GM12878 (cell line): ENCODE measurements at regions not wholly inside any gene's neighbourhood (a gene's known extent, or its start where the extent isn't known, plus 50 kb on each side); places are given as distances from the start of the nearest gene placed in this dataset.

ENCODE experiments used
- ATAC-seq: fragments of 200-7000 bp; cut with Tn5 transposase; 3 replicates; pipeline ENCODE4 v1.9.1; 2020; ENCODE audit warnings: mild to moderate bottlenecking, moderate library complexity
- BruUV-seq: library from RNA; stranded (reverse); fragments of 400-500 nt; replicated peaks from 2 replicates; lab custom pipeline; 2021; lab: Mats Ljungman, UMichigan
- CTCF ChIA-PET: fragments of 300-600 bp; sonication (Branson Sonifier 250); formaldehyde crosslinking; extraction: SDS; loops from one replicate; lab custom pipeline; 2021; ENCODE audit warnings: inconsistent platforms; lab: Yijun Ruan, JAX
- POLR2A ChIA-PET: fragments of 350-600 bp; formaldehyde crosslinking; extraction: SDS; loops from one replicate; lab custom pipeline; 2021; ENCODE audit warnings: inconsistent platforms; lab: Charles Lee
- RAD21 ChIA-PET: fragments of 300-600 bp; sonication (Branson Sonifier 250); formaldehyde crosslinking; loops from one replicate; lab custom pipeline; 2023; ENCODE audit warnings: antibody characterized with exemption; ENCODE audit not compliant: unreplicated experiment; lab: Charles Lee
- SMC1A ChIA-PET: fragments of 300-600 bp; sonication (Branson Sonifier 250); formaldehyde crosslinking; loops from one replicate; lab custom pipeline; 2023; ENCODE audit not compliant: unreplicated experiment, uncharacterized antibody; lab: Charles Lee
- DNase-seq: peaks from one replicate; pipeline ENCODE4 v3.0.0-alpha.2; 2011; ENCODE audit warnings: low read depth, low spot score
- FAIRE-seq: peaks from 3 replicates; lab custom pipeline; 2011; peaks lifted over from hg19 to GRCh38; lab: Jason Lieb, UNC
- H2AFZ ChIP-seq: 2 replicates; pipeline ENCODE4 v1.6.0; 2011; ENCODE audit warnings: low read depth, low read length, control low read depth; ENCODE audit not compliant: control insufficient read depth
- H3K27ac ChIP-seq: 2 replicates; pipeline ENCODE4 v1.5.1; 2011; ENCODE audit warnings: control low read depth; ENCODE audit not compliant: control insufficient read depth, insufficient read depth
- H3K27me3 ChIP-seq, 2 experiments: replicated peaks in 1 of 2; 2 replicates each; pipeline versions ENCODE4 v1.6.0 to v1.6.1; 2011; ENCODE audit warnings: low read length in 1 of 2; ENCODE audit not compliant: control insufficient read depth in 2 of 2, insufficient read depth in 2 of 2
- H3K36me3 ChIP-seq, 2 experiments: 2 replicates each; pipeline ENCODE4 v1.5.1; 2011; ENCODE audit warnings: low read length in 1 of 2; ENCODE audit not compliant: control insufficient read depth in 2 of 2, insufficient read depth in 2 of 2
- H3K4me1 ChIP-seq: 2 replicates; pipeline ENCODE4 v1.6.1; 2011; ENCODE audit warnings: mild to moderate bottlenecking, low read length, moderate library complexity, mixed read lengths; ENCODE audit not compliant: control insufficient read depth, insufficient read depth
- H3K4me2 ChIP-seq: 2 replicates; pipeline ENCODE4 v1.6.0; 2011; ENCODE audit warnings: control low read depth; ENCODE audit not compliant: control insufficient read depth, insufficient read depth
- H3K4me3 ChIP-seq: fragments of 200-600 bp; sonication (generic); 2 replicates; pipeline ENCODE4 v1.5.1; 2016
- H3K79me2 ChIP-seq: 2 replicates; pipeline ENCODE4 v1.6.0; 2011; ENCODE audit warnings: low read length; ENCODE audit not compliant: control insufficient read depth, insufficient read depth
- H3K9ac ChIP-seq: 2 replicates; pipeline ENCODE4 v1.8.0; 2011; ENCODE audit warnings: low read length, control low read depth, mixed read lengths; ENCODE audit not compliant: control insufficient read depth, insufficient read depth
- H3K9me3 ChIP-seq: replicated peaks from 3 replicates; pipeline ENCODE4 v1.5.1; 2011; ENCODE audit warnings: mild to moderate bottlenecking, low read length; ENCODE audit not compliant: control insufficient read depth, insufficient read depth
- H4K20me1 ChIP-seq: 2 replicates; pipeline ENCODE4 v1.6.0; 2011; ENCODE audit not compliant: control insufficient read depth, insufficient read depth
- CREM ChIP-seq: IDR thresholded peaks from 2 replicates; pipeline ENCODE4 v1.6.1; 2014; ENCODE audit warnings: antibody characterized with exemption, low read depth
- JUND ChIP-seq: IDR thresholded peaks from 2 replicates; pipeline ENCODE4 v1.6.1; 2012; ENCODE audit warnings: low read depth, mild to moderate bottlenecking, low read length, improper control_type of control experiment, moderate library complexity
- MTA2 ChIP-seq: fragments of 450-650 bp; IDR thresholded peaks from 2 replicates; pipeline ENCODE4 v1.6.1; 2016; ENCODE audit warnings: low read depth, mild to moderate bottlenecking, moderate library complexity
- PAX8 ChIP-seq: fragments of 450-650 bp; IDR thresholded peaks from 2 replicates; pipeline ENCODE4 v1.6.1; 2017; ENCODE audit warnings: mild to moderate bottlenecking, moderate library complexity
- RAD21 ChIP-seq: IDR thresholded peaks from 2 replicates; pipeline ENCODE4 v1.6.1; 2011; ENCODE audit warnings: mild to moderate bottlenecking, low read depth, low read length, moderate library complexity; ENCODE audit not compliant: insufficient read depth
- RAD51 ChIP-seq: fragments of 450-650 bp; IDR thresholded peaks from 2 replicates; pipeline ENCODE4 v1.6.1; 2016; ENCODE audit warnings: moderate library complexity, mild to moderate bottlenecking, inconsistent platforms
- SMARCA5 ChIP-seq: fragments of 450-650 bp; IDR thresholded peaks from 2 replicates; pipeline ENCODE4 v1.6.1; 2017; ENCODE audit warnings: mild to moderate bottlenecking
- SMC3 ChIP-seq: IDR thresholded peaks from 2 replicates; pipeline ENCODE4 v1.6.1; 2011; ENCODE audit warnings: low read length, improper control_type of control experiment, borderline replicate concordance
- ZNF24 ChIP-seq: fragments of 450-650 bp; IDR thresholded peaks from 2 replicates; pipeline ENCODE4 v1.6.1; 2017; ENCODE audit warnings: antibody characterized with exemption, mild to moderate bottlenecking
- ZZZ3 ChIP-seq: IDR thresholded peaks from 2 replicates; pipeline ENCODE4 v1.6.1; 2011; ENCODE audit warnings: low read depth; ENCODE audit not compliant: control insufficient read depth, insufficient read length
- WGBS: methylation state at CpG from one replicate; pipeline ENCODE4 v1.1.6; 2016; ENCODE audit warnings: low lambda C conversion rate; ENCODE audit not compliant: insufficient replicate concordance, insufficient coverage; ENCODE audit errors: missing lambda C conversion rate; 5-methylcytosine and 5-hydroxymethylcytosine counted together
- in situ Hi-C: fragments of 300-500 bp; cut with MboI; formaldehyde crosslinking; loops from 9 replicates; pipeline ENCODE4 v1.14.3; 2018; ENCODE audit warnings: mixed read lengths
- intact Hi-C: fragments of 100-400 bp; cut with micrococcal nuclease; formaldehyde crosslinking; loops from one replicate; pipeline ENCODE4 v1.14.2; 2022; ENCODE audit not compliant: unreplicated experiment
- TF ChIP-seq, protein P1 (sequence below), 3 experiments: IDR thresholded peaks in 2 of 3; conservative IDR thresholded peaks in 1 of 3; 2 replicates each; pipeline ENCODE4 v1.5.1; 2011; ENCODE audit warnings: low read depth in 3 of 3, low read length in 3 of 3, mild to moderate bottlenecking in 3 of 3, control low read depth in 2 of 3, moderate library complexity in 2 of 3, inconsistent platforms in 1 of 3, mixed read lengths in 1 of 3; ENCODE audit not compliant: control insufficient read depth in 2 of 3, insufficient read depth in 1 of 3; ENCODE audit errors: extremely low read depth in 1 of 3
- TF ChIP-seq, protein P2 (sequence below): fragments of 450-650 bp; IDR thresholded peaks from 2 replicates; pipeline ENCODE4 v1.6.1; 2018; ENCODE audit warnings: borderline replicate concordance, mild to moderate bottlenecking; ENCODE audit not compliant: partially characterized antibody

DNA sequence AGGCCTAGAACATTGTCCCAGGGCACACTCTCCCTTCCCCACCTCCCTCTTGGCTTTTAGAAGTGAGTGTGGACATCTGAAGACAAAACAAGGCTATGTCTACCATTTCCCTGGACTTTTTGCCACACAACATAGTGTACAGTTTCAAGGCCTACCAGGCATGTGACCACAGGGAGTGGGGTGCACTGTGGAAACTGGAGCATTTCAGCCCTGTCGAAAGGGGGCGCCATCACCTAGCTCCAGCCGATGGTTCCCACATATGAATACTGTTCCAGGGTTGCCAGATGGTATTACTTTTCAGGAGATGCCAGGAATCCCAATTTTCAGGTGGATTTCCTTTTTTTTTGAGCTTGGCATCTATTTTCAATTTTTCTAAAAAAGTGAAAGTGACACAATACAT is 140.7 kb downstream of the KATNIP start:
- DNase-seq (no peak), FAIRE-seq (no peak), ATAC-seq (peak; percentile 60)
- ChIA-PET POLR2A (no interaction called here), CTCF (interaction anchor here (0.6 to 1.7 kb wide), 9 partner anchors 9 to 380 kb away, joined by 3 to 8 read pairs (median 4); no protein-coding TSS in a partner anchor), RAD21 (interaction anchor here (1.0 kb wide), 1 partner anchor 380 kb away, joined by 4 read pairs; no protein-coding TSS in a partner anchor), SMC1A (no interaction called here)
- 37% methylated on average over 3 of the region's 3 CpGs for WGBS
- no peaks in the 10 kb centered on the region for H3K79me2 ChIP-seq
- intact Hi-C loops = no loop called here
- TF ChIP-seq RAD21 = peak; percentile 49; the same call in 1 of the 2 replicates
- TF ChIP-seq SMARCA5 = no peak
- TF ChIP-seq MTA2 = no peak
- TF ChIP-seq, protein P1, sequence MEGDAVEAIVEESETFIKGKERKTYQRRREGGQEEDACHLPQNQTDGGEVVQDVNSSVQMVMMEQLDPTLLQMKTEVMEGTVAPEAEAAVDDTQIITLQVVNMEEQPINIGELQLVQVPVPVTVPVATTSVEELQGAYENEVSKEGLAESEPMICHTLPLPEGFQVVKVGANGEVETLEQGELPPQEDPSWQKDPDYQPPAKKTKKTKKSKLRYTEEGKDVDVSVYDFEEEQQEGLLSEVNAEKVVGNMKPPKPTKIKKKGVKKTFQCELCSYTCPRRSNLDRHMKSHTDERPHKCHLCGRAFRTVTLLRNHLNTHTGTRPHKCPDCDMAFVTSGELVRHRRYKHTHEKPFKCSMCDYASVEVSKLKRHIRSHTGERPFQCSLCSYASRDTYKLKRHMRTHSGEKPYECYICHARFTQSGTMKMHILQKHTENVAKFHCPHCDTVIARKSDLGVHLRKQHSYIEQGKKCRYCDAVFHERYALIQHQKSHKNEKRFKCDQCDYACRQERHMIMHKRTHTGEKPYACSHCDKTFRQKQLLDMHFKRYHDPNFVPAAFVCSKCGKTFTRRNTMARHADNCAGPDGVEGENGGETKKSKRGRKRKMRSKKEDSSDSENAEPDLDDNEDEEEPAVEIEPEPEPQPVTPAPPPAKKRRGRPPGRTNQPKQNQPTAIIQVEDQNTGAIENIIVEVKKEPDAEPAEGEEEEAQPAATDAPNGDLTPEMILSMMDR (IDR thresholded peaks at IDR 0.05 in 2 of 3, conservative IDR thresholded peaks at IDR 0.05 in 1 of 3; ENCODE audit: control insufficient read depth in 2 of 3, extremely low read depth in 1 of 3, insufficient read depth in 1 of 3, low read depth in 3 of 3, low read length in 3 of 3) = peak; percentile 53 to 58 (median 56)
- no peak for TF ChIP-seq ZZZ3
- no peak for TF ChIP-seq CREM
- TF ChIP-seq, protein P2, sequence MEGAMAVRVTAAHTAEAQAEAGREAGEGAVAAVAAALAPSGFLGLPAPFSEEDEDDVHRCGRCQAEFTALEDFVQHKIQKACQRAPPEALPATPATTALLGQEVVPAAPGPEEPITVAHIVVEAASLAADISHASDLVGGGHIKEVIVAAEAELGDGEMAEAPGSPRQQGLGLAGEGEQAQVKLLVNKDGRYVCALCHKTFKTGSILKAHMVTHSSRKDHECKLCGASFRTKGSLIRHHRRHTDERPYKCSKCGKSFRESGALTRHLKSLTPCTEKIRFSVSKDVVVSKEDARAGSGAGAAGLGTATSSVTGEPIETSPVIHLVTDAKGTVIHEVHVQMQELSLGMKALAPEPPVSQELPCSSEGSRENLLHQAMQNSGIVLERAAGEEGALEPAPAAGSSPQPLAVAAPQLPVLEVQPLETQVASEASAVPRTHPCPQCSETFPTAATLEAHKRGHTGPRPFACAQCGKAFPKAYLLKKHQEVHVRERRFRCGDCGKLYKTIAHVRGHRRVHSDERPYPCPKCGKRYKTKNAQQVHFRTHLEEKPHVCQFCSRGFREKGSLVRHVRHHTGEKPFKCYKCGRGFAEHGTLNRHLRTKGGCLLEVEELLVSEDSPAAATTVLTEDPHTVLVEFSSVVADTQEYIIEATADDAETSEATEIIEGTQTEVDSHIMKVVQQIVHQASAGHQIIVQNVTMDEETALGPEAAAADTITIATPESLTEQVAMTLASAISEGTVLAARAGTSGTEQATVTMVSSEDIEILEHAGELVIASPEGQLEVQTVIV = no peak
- TF ChIP-seq PAX8 = no peak
- TF ChIP-seq RAD51 = 0 out of 2 replicates have a peak, but pooled peaks have one; percentile 10
- no peak for TF ChIP-seq JUND
- no peak for TF ChIP-seq ZNF24
- peak; percentile 37; the same call in 1 of the 2 replicates for TF ChIP-seq SMC3
- no peaks in the 10 kb centered on the region for H4K20me1 ChIP-seq
- no peak overlapping the region for H2AFZ ChIP-seq
- H3K9me3 ChIP-seq = no peaks in the 10 kb centered on the region
- H3K27ac ChIP-seq = no peak overlapping the region
- no peak overlapping the region for H3K4me2 ChIP-seq
- H3K36me3 ChIP-seq = no peaks in the 10 kb centered on the region
- no peaks in the 10 kb centered on the region for H3K4me1 ChIP-seq
- no peak overlapping the region for H3K4me3 ChIP-seq
- in situ Hi-C loops = no loop called here
- H3K27me3 ChIP-seq = no peaks in the 10 kb centered on the region
- H3K9ac ChIP-seq = no peak overlapping the region
- no TSS peak for BruUV-seq
